Right lobe of liver (tissue), 6 donors: ENCODE measurements at regions not wholly inside any gene's neighbourhood (a gene's known extent, or its start where the extent isn't known, plus 50 kb on each side); places are given as distances from the start of the nearest gene placed in this dataset.
A peak's percentile ranks its signal among the peaks of the same experiment; 100 is the strongest.

ENCODE experiments used
- ATAC-seq, 4 donors: fragments of 200-7000 bp; cut with Tn5 transposase; one replicate each; pipeline ENCODE4 v1.9.1; 2020; ENCODE audit warnings: mild to moderate bottlenecking in 4 of 4, moderate library complexity in 4 of 4
- DNase-seq, 3 donors: peaks; one replicate each; pipeline ENCODE4 v3.0.0-alpha.2; 2020
- H3K27ac ChIP-seq, 3 donors: fragments of 200-600 bp; one replicate each; pipeline ENCODE4 v1.8.0; 2022
- H3K27me3 ChIP-seq, 2 donors: fragments of 200-600 bp; one replicate each; pipeline ENCODE4 v1.8.0; 2022
- H3K36me3 ChIP-seq, 4 donors: fragments of 200-600 bp; sonication (generic) in 1 of 4; one replicate each; pipeline versions ENCODE4 v1.5.1 to v1.8.0; 2017 to 2022; ENCODE audit warnings: control low read depth in 1 of 4
- H3K4me1 ChIP-seq, 4 donors: fragments of 200-600 bp; sonication (generic) in 1 of 4; one replicate each; pipeline versions ENCODE4 v1.5.1 to v1.8.0; 2017 to 2022; ENCODE audit warnings: control low read depth in 1 of 4
- H3K4me3 ChIP-seq, 3 donors: fragments of 200-600 bp; one replicate each; pipeline ENCODE4 v1.8.0; 2022
- H3K9me3 ChIP-seq, 4 donors: fragments of 200-600 bp; sonication (generic) in 1 of 4; one replicate each; pipeline versions ENCODE4 v1.5.1 to v1.8.0; 2017 to 2022; ENCODE audit warnings: control low read depth in 1 of 4
- POLR2A ChIP-seq: fragments of 450-650 bp; IDR thresholded peaks from one replicate; pipeline ENCODE4 v1.6.1; 2017; ENCODE audit warnings: antibody characterized with exemption, mild to moderate bottlenecking
- WGBS: methylation state at CpG from one replicate; pipeline ENCODE4 v1.1.6; 2018; ENCODE audit warnings: low coverage, low lambda C conversion rate; ENCODE audit not compliant: insufficient coverage; ENCODE audit errors: missing lambda C conversion rate; 5-methylcytosine and 5-hydroxymethylcytosine counted together
- intact Hi-C, 2 donors: fragments of 100-400 bp; cut with DNase I; formaldehyde crosslinking; loops; one replicate each; pipeline versions ENCODE4 v1.11.2 to v1.14.1; 2022
- TF ChIP-seq, protein P1 (sequence below), 4 donors: fragments of 200-600 bp in 3 of 4; fragments of 450-650 bp in 1 of 4; IDR thresholded peaks; one replicate each; pipeline versions ENCODE4 v1.5.1 to v1.8.0; 2016 to 2022; ENCODE audit warnings: antibody characterized with exemption in 4 of 4, mild to moderate bottlenecking in 2 of 4
- donor health status: DM: no; HTN: yes; CAD: no.
- donor health status: DM: no; HTN: no; CAD: no.
- donor health status: DM: no; HTN: no; CAD: no.
- donor health status: DM: no; HTN: yes; CAD: no.
- donor health status: DM: no; HTN: yes; CAD: no.

DNA sequence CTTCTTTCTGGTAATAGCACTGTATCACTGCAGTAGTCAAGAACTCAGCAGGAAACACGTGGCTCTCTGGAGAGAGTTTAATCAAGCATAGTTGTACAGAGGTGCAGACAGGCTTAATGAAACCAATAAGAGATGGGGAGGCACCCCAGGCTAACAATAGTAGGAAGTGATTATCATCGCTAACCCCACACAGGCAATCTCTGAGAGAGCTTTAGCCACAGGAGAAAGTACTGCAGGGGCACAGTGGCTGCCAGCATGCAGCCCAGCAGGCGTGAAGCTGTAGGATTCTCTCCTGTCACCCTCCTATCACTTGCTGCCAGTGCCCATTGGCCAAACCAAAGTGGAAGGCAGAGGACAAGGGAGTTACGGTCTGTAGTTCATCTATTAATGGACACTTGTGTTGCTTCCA, 450.0 kb upstream of the RASGEF1B start:
- TF ChIP-seq, protein P1, sequence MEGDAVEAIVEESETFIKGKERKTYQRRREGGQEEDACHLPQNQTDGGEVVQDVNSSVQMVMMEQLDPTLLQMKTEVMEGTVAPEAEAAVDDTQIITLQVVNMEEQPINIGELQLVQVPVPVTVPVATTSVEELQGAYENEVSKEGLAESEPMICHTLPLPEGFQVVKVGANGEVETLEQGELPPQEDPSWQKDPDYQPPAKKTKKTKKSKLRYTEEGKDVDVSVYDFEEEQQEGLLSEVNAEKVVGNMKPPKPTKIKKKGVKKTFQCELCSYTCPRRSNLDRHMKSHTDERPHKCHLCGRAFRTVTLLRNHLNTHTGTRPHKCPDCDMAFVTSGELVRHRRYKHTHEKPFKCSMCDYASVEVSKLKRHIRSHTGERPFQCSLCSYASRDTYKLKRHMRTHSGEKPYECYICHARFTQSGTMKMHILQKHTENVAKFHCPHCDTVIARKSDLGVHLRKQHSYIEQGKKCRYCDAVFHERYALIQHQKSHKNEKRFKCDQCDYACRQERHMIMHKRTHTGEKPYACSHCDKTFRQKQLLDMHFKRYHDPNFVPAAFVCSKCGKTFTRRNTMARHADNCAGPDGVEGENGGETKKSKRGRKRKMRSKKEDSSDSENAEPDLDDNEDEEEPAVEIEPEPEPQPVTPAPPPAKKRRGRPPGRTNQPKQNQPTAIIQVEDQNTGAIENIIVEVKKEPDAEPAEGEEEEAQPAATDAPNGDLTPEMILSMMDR (IDR thresholded peaks at IDR 0.05): no peak
- no peak for TF ChIP-seq POLR2A
- H3K27ac ChIP-seq: no peak overlapping the region
- no peaks in the 10 kb centered on the region for H3K9me3 ChIP-seq
- H3K4me1 ChIP-seq: no peaks in the 10 kb centered on the region
- intact Hi-C loops: no loop called here
- ATAC-seq: peak in 1 of 4 donors; percentile 53
- no peaks in the 10 kb centered on the region for H3K36me3 ChIP-seq
- WGBS: 18% methylated on average over 2 of the region's 4 CpGs
- no peak overlapping the region for H3K4me3 ChIP-seq
- H3K27me3 ChIP-seq: no peaks in the 10 kb centered on the region
- DNase-seq: no peak

DNA sequence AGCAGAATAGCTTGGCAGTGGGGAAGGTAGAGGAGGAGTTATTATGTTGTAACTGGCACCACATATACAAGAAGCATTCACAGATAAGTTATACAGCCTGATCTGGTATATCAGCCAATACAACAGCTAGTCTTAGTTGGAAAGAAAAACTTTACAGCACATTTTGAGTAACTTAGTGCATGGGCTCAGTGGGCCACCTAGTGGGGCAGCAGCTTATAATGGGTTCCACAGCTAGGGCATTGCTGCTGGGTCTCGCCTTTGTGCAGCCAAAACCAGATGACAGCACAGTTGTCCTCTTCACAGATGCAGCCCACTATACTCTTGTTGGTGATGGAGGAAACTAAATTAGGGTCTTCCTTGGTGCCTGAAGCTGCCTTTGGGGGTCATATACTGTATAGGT, 448.1 kb upstream of the RASGEF1B start:
- no CpG with 5 or more reads among the region's 1 CpG for WGBS

DNA sequence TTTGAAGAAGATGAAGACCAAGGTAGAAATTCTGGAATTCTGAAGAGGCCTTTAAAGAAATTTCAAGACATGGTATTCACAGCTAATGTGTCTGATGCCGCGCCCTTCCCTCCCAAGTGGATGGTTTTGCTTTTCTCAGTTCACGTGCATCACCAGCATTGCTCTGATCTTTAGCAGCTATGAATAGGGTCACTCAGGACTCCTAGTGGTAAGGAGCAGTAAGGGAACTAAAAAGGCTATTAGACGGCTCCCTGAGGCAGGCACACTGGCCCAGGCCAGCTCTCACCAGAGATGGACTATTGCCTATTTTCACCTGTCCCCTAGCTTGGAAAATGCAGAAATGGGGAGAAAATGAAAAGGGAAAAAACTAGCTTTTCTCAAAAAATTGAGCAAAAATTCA, 447.5 kb upstream of the RASGEF1B start:
- Histone ChIP-seq H3K9me3 (no peaks in the 10 kb centered on the region), H3K27ac (no peak overlapping the region), H3K4me3 (no peak overlapping the region), H3K27me3 (no peaks in the 10 kb centered on the region), H3K4me1 (no peaks in the 10 kb centered on the region), H3K36me3 (no peaks in the 10 kb centered on the region)
- peak; percentile 72 to 84 (median 75) for ATAC-seq
- no peak for DNase-seq
- WGBS: 38% methylated on average over 1 of the region's 4 CpGs
- no peak for TF ChIP-seq POLR2A
- TF ChIP-seq, protein P1 (IDR thresholded peaks at IDR 0.05): peak; percentile 24 to 34 (median 30)
- intact Hi-C loops: no loop called here

More for the DNA sequence above, 448.1 kb upstream of the RASGEF1B start:
- Histone ChIP-seq H3K27me3 (no peaks in the 10 kb centered on the region), H3K27ac (no peak overlapping the region), H3K4me3 (no peak overlapping the region), H3K9me3 (no peaks in the 10 kb centered on the region), H3K36me3 (no peaks in the 10 kb centered on the region), H3K4me1 (no peaks in the 10 kb centered on the region)
- intact Hi-C loops: no loop called here
- TF ChIP-seq POLR2A: no peak
- TF ChIP-seq, protein P1 (IDR thresholded peaks at IDR 0.05): peak in 2 of 4 donors; percentile 12 to 23
- DNase-seq: no peak
- peak; percentile 40 to 62 (median 52) for ATAC-seq

DNA sequence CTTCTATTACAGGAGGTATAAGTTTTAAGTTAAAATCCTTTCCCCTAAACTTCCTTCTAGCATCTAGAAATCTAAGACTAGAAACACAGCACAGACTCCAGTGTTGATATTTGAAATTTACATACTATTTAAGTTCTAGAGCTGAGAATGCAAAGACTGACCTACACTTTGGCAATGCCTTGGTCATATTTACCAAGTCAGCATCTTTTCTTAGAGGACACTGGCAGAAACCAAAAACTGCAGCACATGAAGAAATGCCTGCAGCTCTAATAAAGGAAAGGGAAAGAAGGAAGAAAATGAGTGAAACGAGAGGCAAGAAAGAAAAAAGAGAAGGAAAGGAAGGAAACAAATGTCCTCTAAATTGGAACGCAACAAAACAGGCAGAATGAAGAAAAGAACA, 443.7 kb upstream of the RASGEF1B start:
- intact Hi-C loops: no loop called here
- no peaks in the 10 kb centered on the region for H3K4me1 ChIP-seq
- no peaks in the 10 kb centered on the region for H3K27me3 ChIP-seq
- H3K4me3 ChIP-seq: no peak overlapping the region
- no peak for ATAC-seq
- H3K27ac ChIP-seq: no peak overlapping the region
- no peaks in the 10 kb centered on the region for H3K9me3 ChIP-seq
- 73% methylated on average over 2 of the region's 2 CpGs for WGBS
- no peaks in the 10 kb centered on the region for H3K36me3 ChIP-seq
- no peak for DNase-seq
- TF ChIP-seq, protein P1 (IDR thresholded peaks at IDR 0.05): no peak
- TF ChIP-seq POLR2A: no peak

DNA sequence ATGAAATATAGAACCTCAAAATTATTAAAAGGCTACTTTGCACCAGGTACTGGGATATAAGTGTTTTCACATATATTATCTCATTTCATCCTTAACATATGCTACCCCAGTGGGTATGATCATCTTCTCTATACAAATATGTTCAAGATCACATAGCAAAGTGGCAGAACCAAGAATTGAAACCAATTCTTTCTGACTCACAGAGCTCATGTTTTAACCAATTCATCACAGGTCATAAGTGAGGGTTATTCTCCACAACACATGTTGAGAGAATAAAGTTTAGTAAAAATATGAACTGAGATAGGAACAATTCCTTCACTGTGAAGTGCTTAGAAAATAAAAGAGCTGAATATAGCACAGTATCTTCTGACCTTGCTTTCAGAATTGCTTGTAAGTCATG, 442.9 kb upstream of the RASGEF1B start:
- ATAC-seq (no peak), DNase-seq (no peak)
- Histone ChIP-seq H3K36me3 (no peaks in the 10 kb centered on the region), H3K4me3 (no peak overlapping the region), H3K4me1 (no peaks in the 10 kb centered on the region), H3K27ac (no peak overlapping the region), H3K9me3 (no peaks in the 10 kb centered on the region), H3K27me3 (no peaks in the 10 kb centered on the region)
- intact Hi-C loops: no loop called here
- TF ChIP-seq, protein P1 (IDR thresholded peaks at IDR 0.05): no peak
- TF ChIP-seq POLR2A: no peak
